GM18951 (cell line): ENCODE measurements at regions not wholly inside any gene's neighbourhood (a gene's known extent, or its start where the extent isn't known, plus 50 kb on each side); places are given as distances from the start of the nearest gene placed in this dataset.

Experiments used
- POLR2A ChIP-seq: IDR thresholded peaks from 4 replicates; pipeline ENCODE4 v1.6.1; 2011; ENCODE audit warnings: mild to moderate bottlenecking; ENCODE audit not compliant: insufficient read length, insufficient read depth; ENCODE audit errors: extremely low read depth
- in situ Hi-C: fragments of 300-500 bp; cut with MboI; formaldehyde crosslinking; loops from one replicate; pipeline ENCODE4 v1.12.0; 2022; ENCODE audit warnings: low sequenced_read_pairs, mixed read lengths, inconsistent platforms; ENCODE audit not compliant: unreplicated experiment

DNA sequence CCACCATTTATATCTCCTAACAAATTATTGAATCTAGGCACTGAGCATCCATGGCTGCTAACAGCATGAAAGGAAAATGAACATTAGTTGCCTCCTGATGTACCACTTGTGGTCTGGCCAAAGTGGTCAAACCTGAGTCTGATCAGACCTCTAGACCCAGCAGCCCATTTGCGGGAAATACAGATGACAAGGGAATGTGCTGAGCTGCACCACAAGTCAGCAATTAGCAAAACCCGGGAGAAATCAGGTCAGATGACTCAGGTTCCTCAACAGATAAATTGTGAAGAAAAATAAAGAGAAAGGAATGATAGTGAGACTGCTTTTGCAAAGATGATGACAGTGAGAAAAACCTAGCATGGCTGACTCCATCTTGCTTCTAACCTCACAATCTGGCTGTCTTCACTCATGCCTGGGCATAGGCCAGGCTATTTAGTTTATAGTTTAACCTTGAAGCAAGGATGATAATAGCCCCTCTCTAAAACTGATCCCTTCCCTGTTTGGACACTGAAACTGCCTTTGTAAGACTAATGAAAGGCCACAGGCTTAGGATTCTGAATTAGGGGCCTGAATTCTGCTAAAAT, 142.7 kb upstream of the ASIC2 start:
- in situ Hi-C loops, result no loop called here
- no peak for TF ChIP-seq POLR2A

DNA sequence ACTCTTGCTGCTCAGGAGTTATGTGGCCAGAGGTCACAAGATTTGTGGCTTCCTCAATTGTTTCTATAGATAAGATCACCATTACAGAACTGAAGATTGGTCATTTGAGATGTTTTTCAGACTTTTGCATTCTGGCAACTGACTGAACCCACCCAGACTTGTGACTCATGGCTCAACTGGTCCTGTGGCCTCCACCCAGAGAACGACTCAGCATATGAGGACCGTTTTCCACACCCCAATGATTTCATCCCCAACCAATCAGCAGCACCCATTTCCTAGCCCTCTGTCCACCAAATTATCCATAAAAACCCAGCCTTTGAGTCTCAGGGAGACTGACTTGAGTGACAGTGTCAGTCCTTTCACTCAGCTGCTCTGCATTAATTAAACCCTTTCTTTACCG, 143.2 kb upstream of the ASIC2 start:
- in situ Hi-C loops, result no loop called here
- TF ChIP-seq POLR2A, result no peak

DNA sequence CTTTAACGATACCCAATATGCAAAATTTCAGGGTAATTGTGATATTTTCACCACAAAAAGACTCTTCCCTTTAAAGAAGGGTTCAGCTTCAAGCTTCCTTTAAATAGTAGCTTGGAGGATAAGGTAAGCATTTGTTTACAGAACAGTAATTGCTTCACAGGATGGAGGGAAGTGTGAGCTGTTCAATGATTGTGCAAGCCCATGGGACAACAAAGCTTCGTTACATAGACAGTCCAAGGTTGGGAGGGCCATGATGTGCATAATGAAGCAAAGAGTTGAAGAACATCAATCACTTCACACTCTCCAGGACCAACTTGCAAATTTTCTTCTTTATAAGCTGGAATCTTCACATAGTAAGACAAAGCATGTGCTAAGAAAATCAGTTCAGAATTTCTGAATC, 145.0 kb upstream of the ASIC2 start:
- no peak for TF ChIP-seq POLR2A
- in situ Hi-C loops, result no loop called here

DNA sequence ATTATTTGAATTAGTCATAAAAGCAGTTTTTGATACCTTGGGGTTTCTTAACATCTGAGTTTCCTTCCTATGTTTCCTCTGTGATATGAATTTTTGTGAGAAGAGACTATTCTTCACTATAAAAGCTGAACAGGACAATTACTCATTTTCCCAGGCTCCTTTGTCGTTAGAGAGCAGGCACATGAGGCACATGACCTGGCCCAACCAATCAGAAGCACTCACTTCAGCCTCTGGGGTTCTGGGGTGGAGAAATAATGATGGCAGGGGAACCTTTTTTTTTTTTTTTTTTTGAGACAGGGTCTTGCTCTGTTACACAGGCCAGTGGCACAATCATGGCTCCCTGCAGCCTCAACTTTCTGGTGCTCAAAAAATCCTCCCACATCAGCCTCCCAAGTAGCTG, 145.5 kb upstream of the ASIC2 start:
- in situ Hi-C loops, result no loop called here
- TF ChIP-seq POLR2A, result no peak

DNA sequence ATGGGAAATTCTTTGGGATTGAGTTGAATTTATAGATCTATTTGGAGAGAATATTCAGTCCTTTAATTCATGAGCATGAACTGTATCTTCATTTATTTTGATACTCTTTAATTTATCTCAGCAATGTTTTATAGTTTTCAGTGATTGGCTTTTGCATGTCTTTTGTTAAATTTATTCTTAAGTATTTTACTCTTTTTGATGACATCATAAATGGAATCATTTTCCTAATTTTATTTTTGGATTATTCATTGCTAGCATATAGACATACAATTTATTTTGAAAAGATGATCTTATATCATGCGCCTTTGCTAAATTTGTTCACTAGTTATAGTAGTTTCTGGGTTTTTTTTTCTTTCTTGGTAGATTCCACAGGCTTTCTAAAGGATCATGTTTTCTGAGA, 149.2 kb upstream of the ASIC2 start:
- no peak for TF ChIP-seq POLR2A
- in situ Hi-C loops, result no loop called here

DNA sequence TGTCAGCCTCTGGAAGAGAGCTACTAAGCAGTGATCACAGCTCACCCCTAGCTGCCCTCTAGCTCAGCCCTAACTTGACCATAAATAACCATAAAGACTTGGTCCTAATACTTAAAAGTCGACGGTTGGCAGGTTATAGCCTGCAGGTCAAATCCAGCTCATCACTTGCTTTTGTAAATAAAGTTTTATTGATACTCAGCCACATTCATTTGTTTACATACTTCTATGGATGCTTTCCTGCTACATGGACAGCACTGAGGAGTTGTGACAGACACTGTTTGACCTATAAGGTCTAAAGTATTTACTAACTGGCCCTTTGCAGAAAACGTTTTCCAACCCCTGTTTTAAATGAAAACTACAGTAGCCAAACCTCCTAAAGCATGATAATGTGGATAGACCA, 151.6 kb upstream of the ASIC2 start:
- in situ Hi-C loops, result no loop called here
- TF ChIP-seq POLR2A, result no peak

DNA sequence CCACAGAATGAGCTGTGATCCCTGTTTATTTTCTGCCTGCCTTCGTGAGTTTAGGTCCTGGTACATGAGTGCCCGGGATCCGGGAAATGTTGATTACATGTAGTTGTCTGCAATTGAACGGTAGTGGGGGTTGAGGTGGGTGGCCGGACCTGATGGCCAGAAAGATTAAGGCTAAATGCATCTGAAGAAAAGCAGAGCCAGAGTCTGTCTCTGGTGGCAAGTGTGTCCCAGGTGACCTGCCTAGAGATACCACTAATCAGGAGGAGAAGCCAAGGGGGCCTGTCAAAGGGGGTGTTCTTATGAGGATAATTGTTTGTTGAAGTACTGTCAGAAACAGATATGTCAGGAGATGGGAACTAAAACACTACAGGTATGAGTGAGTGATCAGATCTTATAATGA, 154.0 kb upstream of the ASIC2 start:
- TF ChIP-seq POLR2A, result no peak
- in situ Hi-C loops, result no loop called here

DNA sequence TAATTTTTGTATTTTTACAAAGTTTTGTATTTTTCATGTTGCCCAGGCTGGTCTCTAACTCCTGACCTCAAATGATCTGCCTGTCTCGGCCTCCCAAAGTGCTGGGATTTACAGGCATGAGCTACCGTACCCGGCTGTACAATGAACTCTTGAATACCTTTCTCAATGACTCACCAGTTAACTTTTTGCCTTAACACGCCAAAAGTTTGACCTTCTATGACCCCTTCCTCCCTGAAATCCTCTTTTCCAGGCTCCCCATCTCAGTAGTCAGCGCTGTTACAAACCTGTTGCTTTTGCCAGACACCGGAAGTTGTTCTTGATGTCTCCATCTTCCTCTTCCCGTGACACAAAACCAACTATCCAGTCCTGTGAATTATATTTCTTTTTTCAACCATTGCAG, 158.1 kb upstream of the ASIC2 start:
- in situ Hi-C loops, result no loop called here
- no peak for TF ChIP-seq POLR2A

DNA sequence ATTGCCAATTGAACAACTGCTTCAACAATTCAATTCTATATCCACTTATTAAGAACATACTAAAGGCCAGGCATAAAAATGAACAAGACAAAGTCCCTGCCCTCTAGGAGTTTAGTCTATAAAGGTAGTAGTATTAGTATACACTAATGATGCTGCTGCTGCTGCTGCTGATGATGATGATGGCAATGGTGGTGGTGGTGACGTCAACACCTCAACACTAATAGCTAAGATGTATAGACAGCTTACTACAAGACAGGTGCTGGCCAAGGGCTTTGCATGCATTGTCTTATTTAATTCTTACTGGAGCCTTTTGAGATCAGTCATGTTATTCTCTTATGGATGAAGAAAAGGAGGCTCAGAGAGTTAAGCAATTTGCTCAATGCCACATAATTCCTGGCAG, 164.4 kb upstream of the ASIC2 start:
- no peak for TF ChIP-seq POLR2A
- in situ Hi-C loops, result no loop called here

DNA sequence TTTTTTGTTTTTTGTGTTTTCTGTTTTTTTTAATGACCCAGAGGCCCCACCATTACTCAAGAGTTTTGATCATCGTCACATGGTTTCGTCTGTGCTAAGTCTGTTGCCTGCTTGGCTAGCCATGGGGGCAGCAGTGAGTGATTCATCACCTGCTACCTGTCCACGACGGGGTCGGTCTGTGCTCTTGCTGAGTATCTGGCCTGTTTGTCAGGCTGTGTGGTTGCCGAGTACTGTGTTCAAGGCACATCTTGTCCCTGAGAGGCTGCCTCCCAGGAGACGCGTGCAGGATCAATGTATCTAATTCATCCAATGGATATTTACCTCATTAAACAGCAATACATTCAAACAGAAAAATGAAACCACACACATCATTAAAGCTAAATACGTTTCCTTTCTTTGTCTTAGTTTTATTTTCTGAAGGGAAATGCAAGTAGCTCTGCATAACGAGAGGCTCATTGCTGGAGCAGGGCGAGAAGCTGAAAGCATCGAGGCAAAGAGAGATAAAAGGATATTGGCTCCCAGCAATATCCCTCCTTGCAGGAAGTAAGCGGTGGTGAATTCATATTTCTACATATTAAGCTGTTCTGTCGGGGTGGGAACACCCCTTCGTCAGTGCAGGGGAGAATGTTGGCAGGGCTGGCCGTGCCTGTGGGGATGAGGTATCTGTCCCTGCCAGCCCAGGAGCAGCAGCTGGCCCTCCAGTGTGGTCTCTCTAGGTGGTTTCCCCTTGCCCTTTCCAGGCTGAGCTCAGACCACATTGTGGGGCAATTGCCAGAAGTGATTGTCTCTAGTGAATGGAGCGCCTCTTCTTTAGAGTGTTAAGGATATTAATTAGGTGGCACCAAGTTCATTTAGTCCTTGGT, 166.2 kb upstream of the ASIC2 start:
- in situ Hi-C loops, result no loop called here
- TF ChIP-seq POLR2A, result no peak

DNA sequence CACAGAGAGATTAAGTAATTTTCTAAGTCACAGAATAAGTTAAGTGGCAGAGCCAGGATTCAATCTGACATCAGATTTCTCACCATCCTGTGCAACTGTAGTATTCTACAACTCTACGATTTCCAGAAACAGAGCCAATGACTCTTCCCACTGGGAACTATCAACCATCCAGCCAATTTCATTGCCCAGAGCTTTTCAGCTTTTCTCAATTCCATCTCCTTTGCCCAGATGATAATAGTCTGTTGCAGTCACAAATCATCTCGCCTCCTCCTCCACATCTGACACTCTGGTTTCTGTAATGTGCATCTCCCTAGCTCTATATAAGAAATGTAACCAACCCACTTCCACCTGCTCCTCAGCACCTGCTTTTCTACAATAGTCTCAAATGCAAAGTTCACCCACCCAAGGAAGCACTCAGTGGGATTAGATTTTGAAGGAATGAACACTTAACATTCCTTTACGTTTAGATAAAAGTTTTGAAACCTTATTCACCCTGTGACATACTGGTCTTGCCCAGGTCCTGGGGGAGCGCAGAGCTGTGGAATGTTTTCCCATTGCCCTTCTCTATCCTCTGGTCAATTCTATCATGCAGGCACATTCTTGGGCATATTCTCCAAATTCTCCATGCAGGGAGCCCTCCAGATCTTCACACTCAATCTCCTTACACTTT, 167.8 kb upstream of the ASIC2 start:
- in situ Hi-C loops, result no loop called here
- no peak for TF ChIP-seq POLR2A

DNA sequence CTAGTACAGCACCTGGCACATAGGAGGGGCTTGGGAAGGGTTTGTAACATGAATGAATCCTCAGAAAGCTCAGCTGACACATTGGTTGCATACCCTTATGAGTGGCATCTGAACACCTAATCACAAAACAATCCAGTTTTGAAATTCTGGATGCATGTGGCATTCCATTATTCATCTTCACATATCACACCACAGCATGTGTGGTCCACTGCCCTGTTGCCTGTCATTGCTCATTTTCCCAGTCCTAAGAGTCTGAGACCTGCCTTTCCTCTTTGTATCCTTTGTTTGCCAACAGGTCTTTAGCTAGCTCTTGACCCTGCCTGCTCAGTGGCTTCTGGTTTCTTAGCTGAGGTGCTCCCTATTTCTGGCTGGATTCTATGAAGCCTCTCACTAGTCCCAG, 170.8 kb upstream of the ASIC2 start:
- TF ChIP-seq POLR2A, result no peak
- in situ Hi-C loops, result no loop called here

DNA sequence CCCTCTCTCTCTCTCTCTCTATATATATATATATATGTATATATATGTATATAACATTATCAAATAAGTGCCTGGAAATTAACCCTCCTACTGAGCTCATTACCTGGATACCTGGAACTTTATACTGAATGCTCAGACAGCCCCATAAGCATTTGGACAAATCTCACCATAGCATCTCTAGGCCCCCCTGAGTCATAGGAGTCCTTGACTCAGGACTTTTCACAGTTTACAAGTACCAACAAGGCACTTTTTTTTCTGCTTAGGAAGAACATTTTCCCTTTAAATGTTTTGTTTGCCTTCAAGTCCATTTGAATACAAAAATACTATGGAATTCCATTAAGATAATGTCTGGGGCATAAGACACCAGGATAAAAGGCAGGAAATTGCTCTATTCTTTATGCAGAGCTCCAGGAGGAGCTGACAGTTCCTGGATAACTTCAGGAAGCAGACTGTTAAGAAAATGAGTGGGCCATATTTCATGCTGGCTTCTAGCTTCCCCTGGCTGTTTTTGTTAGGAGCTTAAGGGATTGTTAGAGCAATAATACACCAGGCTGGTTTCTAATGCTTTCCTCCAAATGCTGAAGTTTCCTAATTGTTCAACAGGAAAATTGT, 171.7 kb upstream of the ASIC2 start:
- in situ Hi-C loops, result no loop called here
- no peak for TF ChIP-seq POLR2A
